Kidney glomerular epithelial cell (primary cell): ENCODE measurements at regions not wholly inside any gene's neighbourhood (a gene's known extent, or its start where the extent isn't known, plus 50 kb on each side); places are given as distances from the start of the nearest gene placed in this dataset.

Source experiments
- DNase-seq: peaks from one replicate; lab custom pipeline; 2025; lab: John Stamatoyannopoulos, UW

GRCh38 chr6:22068561-22069305, 228.1 kb downstream of the PRL start:
- no peak for DNase-seq

GRCh38 chr6:22069306-22069800, 227.5 kb downstream of the PRL start:
- DNase-seq = no peak

- no peak for DNase-seq
Measured at GRCh38 chr6:22071270-22072041, 225.4 kb downstream of the PRL start.

- no peak for DNase-seq
Measured at GRCh38 chr6:22072949-22073348, 223.9 kb downstream of the PRL start.

- DNase-seq = no peak
Measured at GRCh38 chr6:22073516-22074198, 223.2 kb downstream of the PRL start.

GRCh38 chr6:22078288-22078687, 218.5 kb downstream of the PRL start:
- no peak for DNase-seq

GRCh38 chr6:22078802-22079545, 217.9 kb downstream of the PRL start:
- DNase-seq = no peak

- no peak for DNase-seq
Measured at GRCh38 chr6:22079783-22080182, 217.1 kb downstream of the PRL start.

- DNase-seq = no peak
Measured at GRCh38 chr6:22081709-22082108, 215.1 kb downstream of the PRL start.

GRCh38 chr6:22082218-22082617, 214.6 kb downstream of the PRL start:
- DNase-seq = no peak

- DNase-seq = no peak
Measured at GRCh38 chr6:22083119-22083518, 213.7 kb downstream of the PRL start.

GRCh38 chr6:22087960-22088706, 208.7 kb downstream of the PRL start:
- DNase-seq = no peak

GRCh38 chr6:22091424-22091948, 205.3 kb downstream of the PRL start:
- no peak for DNase-seq

GRCh38 chr6:22095836-22096235, 201.0 kb downstream of the PRL start:
- no peak for DNase-seq

- no peak for DNase-seq
Measured at GRCh38 chr6:22098601-22099031, 198.2 kb downstream of the PRL start.

GRCh38 chr6:22099231-22099630, 197.6 kb downstream of the PRL start:
- no peak for DNase-seq

GRCh38 chr6:22099923-22100322, 196.9 kb downstream of the PRL start:
- DNase-seq = no peak

- DNase-seq = no peak
Measured at GRCh38 chr6:22101163-22101562, 195.7 kb downstream of the PRL start.

GRCh38 chr6:22102671-22103070, 194.2 kb downstream of the PRL start:
- peak; percentile 17 for DNase-seq

- DNase-seq = no peak
Measured at GRCh38 chr6:22106451-22106850, 190.4 kb downstream of the PRL start.

GRCh38 chr6:22106961-22107360, 189.9 kb downstream of the PRL start:
- DNase-seq = no peak
